HEK293 (cell line): ENCODE measurements at regions not wholly inside any gene's neighbourhood (a gene's known extent, or its start where the extent isn't known, plus 50 kb on each side); places are given as distances from the start of the nearest gene placed in this dataset.

Experiments
- CTCF ChIA-PET: fragments of 350-600 bp; formaldehyde crosslinking; extraction: SDS; loops from one replicate; lab custom pipeline; 2021; ENCODE audit warnings: antibody characterized with exemption; lab: Yijun Ruan, JAX
- POLR2A ChIA-PET: fragments of 300-600 bp; formaldehyde crosslinking; extraction: SDS; loops from one replicate; lab custom pipeline; 2020; ENCODE audit warnings: antibody characterized with exemption, inconsistent platforms; lab: Yijun Ruan, JAX
- H3K27ac ChIP-seq: fragments of 200-500 bp; sonication (Bioruptor generic); 2 replicates; pipeline ENCODE4 v1.5.1; 2014; ENCODE audit warnings: low read depth, low read length, control low read depth, inconsistent platforms; ENCODE audit errors: extremely low read depth
- H3K36me3 ChIP-seq, 2 experiments: fragments of 200-500 bp in 1 of 2; sonication (Bioruptor generic) in 1 of 2; 1 replicate in 1 of 2; 2 replicates in 1 of 2; pipeline ENCODE4 v1.5.1; 2014 to 2017; ENCODE audit warnings: inconsistent platforms in 2 of 2, low read length in 2 of 2; ENCODE audit not compliant: control insufficient read depth in 2 of 2, insufficient read depth in 1 of 2
- H3K4me1 ChIP-seq: fragments of 200-500 bp; sonication (Bioruptor generic); 2 replicates; pipeline ENCODE4 v1.5.1; 2014; ENCODE audit warnings: mild to moderate bottlenecking, low read length, inconsistent platforms; ENCODE audit not compliant: control insufficient read depth, insufficient read depth
- H3K4me3 ChIP-seq: 2 replicates; pipeline ENCODE4 v1.5.1; 2011; ENCODE audit warnings: low read depth, mild to moderate bottlenecking, control low read depth, low read length, moderate library complexity
- H3K9me3 ChIP-seq: fragments of 200-500 bp; sonication (Bioruptor generic); 2 replicates; pipeline ENCODE4 v1.5.1; 2014; ENCODE audit warnings: low read depth, low read length, inconsistent platforms; ENCODE audit not compliant: control insufficient read depth, insufficient read depth
- CTCF ChIP-seq: fragments of 450-650 bp; formaldehyde crosslinking; IDR thresholded peaks from 2 replicates; pipeline ENCODE4 v1.5.1; 2016; ENCODE audit warnings: missing biosample characterization, missing genetic modification characterization
- ELK4 ChIP-seq: IDR thresholded peaks from 2 replicates; pipeline ENCODE4 v1.6.1; 2011; ENCODE audit warnings: mild to moderate bottlenecking, low read depth, low read length, borderline replicate concordance
- GFI1B ChIP-seq: fragments of 450-650 bp; formaldehyde crosslinking; IDR thresholded peaks from 2 replicates; pipeline ENCODE4 v1.5.1; 2016; ENCODE audit warnings: missing biosample characterization, missing genetic modification characterization
- PRDM10 ChIP-seq: fragments of 450-650 bp; formaldehyde crosslinking; IDR thresholded peaks from 2 replicates; pipeline ENCODE4 v1.5.1; 2016; ENCODE audit warnings: missing biosample characterization, missing genetic modification characterization
- ZBTB17 ChIP-seq: fragments of 450-650 bp; formaldehyde crosslinking; IDR thresholded peaks from 2 replicates; pipeline ENCODE4 v1.5.1; 2016; ENCODE audit warnings: missing biosample characterization, missing genetic modification characterization
- ZNF23 ChIP-seq: fragments of 450-650 bp; formaldehyde crosslinking; IDR thresholded peaks from 2 replicates; pipeline ENCODE4 v1.5.1; 2016; ENCODE audit warnings: missing biosample characterization, missing genetic modification characterization, borderline replicate concordance
- ZNF354C ChIP-seq: fragments of 450-650 bp; formaldehyde crosslinking; IDR thresholded peaks from 2 replicates; pipeline ENCODE4 v1.5.1; 2016; ENCODE audit warnings: missing biosample characterization, missing genetic modification characterization, low read depth, borderline replicate concordance
- ZNF558 ChIP-seq: fragments of 450-650 bp; formaldehyde crosslinking; IDR thresholded peaks from 2 replicates; pipeline ENCODE4 v1.5.1; 2016; ENCODE audit warnings: missing biosample characterization, missing genetic modification characterization
- ZSCAN18 ChIP-seq: fragments of 450-650 bp; formaldehyde crosslinking; IDR thresholded peaks from 2 replicates; pipeline ENCODE4 v1.5.1; 2016; ENCODE audit warnings: missing biosample characterization, missing genetic modification characterization
- ZSCAN5A ChIP-seq: fragments of 450-650 bp; formaldehyde crosslinking; IDR thresholded peaks from 2 replicates; pipeline ENCODE4 v1.5.1; 2016; ENCODE audit warnings: missing biosample characterization, missing genetic modification characterization

- ChIA-PET POLR2A (no interaction called here), CTCF (interaction anchor here (0.7 kb wide), 1 partner anchor 472 kb away, joined by 3 read pairs; no protein-coding TSS in a partner anchor)
- no peak overlapping the region for H3K4me3 ChIP-seq
These were observed 112.7 kb upstream of the TSHZ3 start for GRCh38 chr19:31461814-31462539.

More at GRCh38 chr19:31461814-31462539, 112.7 kb upstream of the TSHZ3 start:
- no peaks in the 10 kb centered on the region; a peak in 1 of 3 replicates for H3K36me3 ChIP-seq
- H3K27ac ChIP-seq: no peak overlapping the region
- no peak for TF ChIP-seq GFI1B (tag by site-specific recombination)
- no peak for TF ChIP-seq ZBTB17 (tag by site-specific recombination)
- TF ChIP-seq PRDM10 (tag by site-specific recombination): peak; percentile 81
- TF ChIP-seq ZSCAN18 (tag by site-specific recombination): no peak
- TF ChIP-seq ZSCAN5A (tag by site-specific recombination): no peak
- no peak for TF ChIP-seq ZNF354C (tag by site-specific recombination)
- TF ChIP-seq CTCF (tag by site-specific recombination): 0 out of 2 replicates have a peak, but pooled peaks have one; percentile 23
- TF ChIP-seq ELK4: no peak
- TF ChIP-seq ZNF23 (tag by site-specific recombination): no peak
- no peak for TF ChIP-seq ZNF558
- H3K4me1 ChIP-seq: peaks cover 9% of the 10 kb centered on the region; the same call in 1 of the 2 replicates
- no peaks in the 10 kb centered on the region; the same call in 1 of the 2 replicates for H3K9me3 ChIP-seq
